ENCODE measurements at regions not wholly inside any gene's neighbourhood (a gene's known extent, or its start where the extent isn't known, plus 50 kb on each side); places are given as distances from the start of the nearest gene placed in this dataset.

DNA sequence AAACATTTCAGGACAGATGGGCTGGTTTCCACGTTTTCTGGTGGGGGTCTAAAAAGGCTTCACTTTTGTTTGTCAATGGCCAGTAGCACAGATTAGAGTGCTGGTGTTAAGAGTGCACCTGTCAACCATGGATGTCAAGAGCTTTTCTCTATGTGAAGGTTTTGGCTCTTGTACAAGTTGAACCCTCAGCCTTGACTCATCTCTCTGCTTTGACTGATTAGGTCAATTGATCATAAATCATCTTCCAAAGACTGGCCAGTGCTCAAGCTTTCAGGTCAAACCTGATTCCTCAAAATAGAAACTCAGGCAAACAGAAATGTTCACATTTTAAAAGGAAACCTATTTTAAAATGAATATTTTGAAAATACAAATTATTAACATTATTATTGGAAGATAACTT lies 59.6 kb upstream of the SP4 start:
- ATAC-seq (replicated peaks) (no peak), DNase-seq (no peak)
- H3K27ac Mint-ChIP-seq: no peak overlapping the region
- H3K36me3 Mint-ChIP-seq: no peaks in the 10 kb centered on the region
- peaks cover 0 to 5% of the 10 kb centered on the region in 2 donors for H3K9me3 Mint-ChIP-seq
- H3K27me3 Mint-ChIP-seq: no peaks in the 10 kb centered on the region
- peaks cover 0 to 2% of the 10 kb centered on the region in 2 donors for H3K4me1 Mint-ChIP-seq
- no peak overlapping the region for H3K4me3 Mint-ChIP-seq

DNA sequence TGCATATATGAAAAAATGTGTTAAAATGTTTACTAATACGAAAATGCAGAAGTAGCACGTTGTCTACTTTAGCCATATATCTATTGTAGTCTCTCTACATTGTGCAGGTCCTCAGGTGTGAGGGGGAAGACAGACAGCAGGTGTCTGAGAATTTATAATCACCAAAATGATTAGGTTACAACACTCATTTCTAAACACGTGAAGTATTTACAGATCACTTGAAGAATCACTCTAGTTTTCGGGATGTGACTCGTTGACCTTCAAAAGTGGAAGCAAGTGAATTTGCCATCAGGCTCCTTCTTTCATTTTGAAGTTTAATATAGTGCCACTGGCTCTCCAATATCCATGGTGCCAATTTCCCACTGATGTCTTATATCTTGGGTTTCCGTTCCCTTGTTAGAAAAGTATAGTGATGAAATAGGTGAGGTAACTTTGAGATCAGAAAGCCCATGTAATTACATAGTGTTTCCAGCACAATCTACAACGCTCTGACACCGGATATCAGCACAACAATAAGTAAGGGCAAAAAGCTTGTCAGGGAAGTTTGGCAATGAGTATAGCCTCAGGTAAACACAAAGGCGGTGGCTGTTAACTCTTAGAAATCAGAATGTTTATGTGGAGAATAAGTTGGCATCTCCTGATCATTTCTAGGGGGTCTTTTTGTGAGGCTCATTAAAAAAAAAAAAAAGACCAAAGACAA lies 57.5 kb upstream of the SP4 start:
- H3K4me1 Mint-ChIP-seq: peaks cover 0 to 2% of the 10 kb centered on the region in 2 donors
- no peak overlapping the region for H3K27ac Mint-ChIP-seq
- peak in 1 of 2 donors; percentile 16 for ATAC-seq (replicated peaks)
- H3K9me3 Mint-ChIP-seq: peaks cover 0 to 5% of the 10 kb centered on the region in 2 donors
- no peak overlapping the region for H3K4me3 Mint-ChIP-seq
- DNase-seq: no peak
- H3K36me3 Mint-ChIP-seq: no peaks in the 10 kb centered on the region
- H3K27me3 Mint-ChIP-seq: no peaks in the 10 kb centered on the region

DNA sequence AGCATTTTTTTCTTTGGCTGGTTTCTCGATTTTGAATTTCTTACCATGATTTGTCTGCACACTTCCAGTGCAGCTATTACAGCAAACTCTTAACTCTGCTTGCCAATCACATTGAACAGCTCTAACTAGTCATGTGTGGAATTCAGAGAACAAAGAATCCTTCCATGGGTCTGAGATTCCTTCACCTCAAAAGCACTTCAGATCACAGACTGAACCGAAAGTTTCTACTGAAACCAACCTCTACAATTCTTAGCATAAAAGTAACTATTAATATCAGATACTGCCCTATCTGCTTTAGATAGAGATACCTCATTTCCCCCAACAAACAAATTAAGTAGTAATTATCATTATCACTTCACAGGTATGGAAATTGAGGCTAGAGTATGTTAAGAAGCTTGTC lies 56.5 kb upstream of the SP4 start:
- Mint-ChIP-seq H3K36me3 (no peaks in the 10 kb centered on the region), H3K27me3 (no peaks in the 10 kb centered on the region), H3K4me3 (no peak overlapping the region), H3K27ac (no peak overlapping the region), H3K4me1 (peaks cover 0 to 2% of the 10 kb centered on the region in 2 donors), H3K9me3 (peaks cover 0 to 3% of the 10 kb centered on the region in 2 donors)
- DNase-seq (no peak), ATAC-seq (replicated peaks) (no peak)

DNA sequence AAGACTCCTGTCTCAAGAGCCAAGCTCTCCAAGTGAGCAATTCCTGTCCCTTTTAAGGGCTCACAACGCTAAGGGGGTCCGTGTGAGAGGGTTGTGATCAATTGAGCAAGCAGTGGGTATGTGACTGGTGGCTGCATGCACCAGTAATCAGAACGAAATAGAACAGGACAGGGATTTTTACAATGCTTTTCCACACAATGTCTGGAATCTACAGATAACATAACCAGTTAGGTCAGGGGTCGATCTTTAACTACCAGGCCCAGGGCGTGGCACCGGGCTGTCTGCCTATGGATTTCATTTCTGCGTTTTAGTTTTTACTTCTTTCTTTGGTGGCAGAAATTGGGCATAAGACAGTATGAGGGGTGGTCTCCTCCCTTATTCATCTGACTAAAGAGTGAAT lies 54.9 kb upstream of the SP4 start:
- peaks cover 12 to 14% of the 10 kb centered on the region in 2 donors for H3K9me3 Mint-ChIP-seq
- ATAC-seq (replicated peaks) (no peak), DNase-seq (no peak)

DNA sequence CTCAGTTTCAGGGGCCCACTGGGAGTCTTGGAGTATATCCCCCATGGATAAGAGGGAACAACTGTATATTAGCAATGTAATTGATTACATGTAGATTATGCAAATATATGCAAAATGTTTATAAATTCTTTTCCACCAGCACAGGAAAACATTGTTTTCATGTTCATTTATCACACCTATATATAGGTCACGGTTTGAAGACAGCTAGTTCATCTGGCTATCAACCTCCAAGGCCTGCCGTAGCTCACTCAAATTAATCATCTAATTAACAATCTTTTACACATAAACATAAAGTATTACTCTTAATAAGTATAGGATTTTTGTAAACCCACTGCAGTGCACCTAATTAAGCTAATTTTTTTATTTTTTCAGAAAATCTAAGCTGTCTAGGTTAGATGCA lies 53.7 kb upstream of the SP4 start:
- DNase-seq: no peak
- H3K27me3 Mint-ChIP-seq: no peaks in the 10 kb centered on the region
- no peak for ATAC-seq (replicated peaks)
- no peak overlapping the region for H3K4me3 Mint-ChIP-seq
- H3K27ac Mint-ChIP-seq: no peak overlapping the region
- no peaks in the 10 kb centered on the region for H3K4me1 Mint-ChIP-seq
- peaks cover 14 to 18% of the 10 kb centered on the region in 2 donors for H3K9me3 Mint-ChIP-seq
- peaks cover 4 to 16% of the 10 kb centered on the region in 2 donors for H3K36me3 Mint-ChIP-seq

More for the DNA sequence above, 54.9 kb upstream of the SP4 start:
- Mint-ChIP-seq H3K4me3 (no peak overlapping the region), H3K36me3 (peaks cover 4 to 13% of the 10 kb centered on the region in 2 donors), H3K4me1 (no peaks in the 10 kb centered on the region), H3K27ac (no peak overlapping the region), H3K27me3 (no peaks in the 10 kb centered on the region)

DNA sequence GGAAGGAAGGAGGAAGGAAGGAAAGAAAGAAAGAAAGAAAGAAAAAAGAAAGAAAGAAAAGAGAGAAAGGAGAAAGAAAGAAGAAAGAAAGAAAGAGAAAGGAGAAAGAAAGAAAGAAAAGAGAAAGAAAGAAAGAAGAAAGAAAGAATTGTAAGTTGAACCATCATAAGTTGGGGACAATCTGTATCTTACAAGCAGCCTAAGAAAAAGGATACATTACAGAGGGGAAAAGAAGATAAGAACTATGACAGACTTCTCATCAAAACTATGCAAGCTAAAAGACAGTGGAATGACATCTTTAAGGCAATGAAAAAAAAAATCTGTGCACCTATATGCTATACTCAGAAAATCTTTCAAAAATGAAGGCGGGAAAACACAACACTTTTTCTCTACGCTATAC lies 50.3 kb upstream of the SP4 start:
- DNase-seq (no peak), ATAC-seq (replicated peaks) (no peak)
- no peak overlapping the region for H3K4me3 Mint-ChIP-seq
- H3K36me3 Mint-ChIP-seq: peaks cover 4 to 16% of the 10 kb centered on the region in 2 donors
- no peaks in the 10 kb centered on the region for H3K4me1 Mint-ChIP-seq
- no peaks in the 10 kb centered on the region for H3K27me3 Mint-ChIP-seq
- H3K9me3 Mint-ChIP-seq: peaks cover 14 to 18% of the 10 kb centered on the region in 2 donors
- H3K27ac Mint-ChIP-seq: no peak overlapping the region

All from stimulated activated naive B cell treated with anti-CD40 and anti-IgM and Interleukin-4, amounts not matched to agents 10 μg/mL and 1 μg/mL and 100 μg/mL, for 72 hours (primary cell).